Neuron (in vitro differentiated cells): ENCODE measurements at regions not wholly inside any gene's neighbourhood (a gene's known extent, or its start where the extent isn't known, plus 50 kb on each side); places are given as distances from the start of the nearest gene placed in this dataset.
"Not testable (repeated sequence)": the region's sequence is repeated elsewhere in the genome, so short reads cannot be mapped to it uniquely, and the experiment has no call there.

Experiments
- H2AFZ ChIP-seq: one replicate; pipeline ENCODE4 v1.6.1; 2013; ENCODE audit warnings: low read depth, mild to moderate bottlenecking, inconsistent platforms, low read length, moderate library complexity
- H3K27me3 ChIP-seq: one replicate; pipeline ENCODE4 v1.6.1; 2013; ENCODE audit warnings: low read length; ENCODE audit not compliant: insufficient read depth
- H3K36me3 ChIP-seq: one replicate; pipeline ENCODE4 v1.6.1; 2013; ENCODE audit warnings: low read length; ENCODE audit not compliant: insufficient read depth
- H3K4me1 ChIP-seq: one replicate; pipeline ENCODE4 v1.6.1; 2013; ENCODE audit warnings: low read length; ENCODE audit not compliant: insufficient read depth
- H3K4me3 ChIP-seq: 2 replicates; pipeline ENCODE4 v1.5.1; 2013; ENCODE audit warnings: mild to moderate bottlenecking, low read length, moderate library complexity
- H3K9me3 ChIP-seq: one replicate; pipeline ENCODE4 v1.6.1; 2013; ENCODE audit warnings: low read length

DNA sequence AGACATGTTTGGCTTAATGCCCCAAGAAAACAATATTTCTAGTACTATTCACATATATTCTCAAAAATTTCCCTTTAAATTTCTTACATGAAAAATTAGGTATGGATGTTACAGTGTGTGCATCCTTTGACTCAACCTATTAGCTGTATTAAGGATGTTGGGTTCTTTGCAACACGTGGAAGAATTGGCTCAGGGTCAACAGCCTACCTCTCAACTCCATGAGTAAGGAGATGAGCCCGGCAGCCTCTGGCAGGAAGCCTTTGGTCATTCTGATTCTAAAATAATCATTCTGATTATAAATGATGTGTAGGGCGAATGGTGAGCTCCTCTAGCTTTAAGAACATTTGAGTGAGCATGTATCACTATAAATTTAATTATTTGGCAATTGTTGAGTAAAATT is 148.0 kb upstream of the WDFY3 start:
- Histone ChIP-seq H3K9me3 (no peaks in the 10 kb centered on the region), H3K36me3 (no peaks in the 10 kb centered on the region), H2AFZ (no peak overlapping the region), H3K27me3 (no peaks in the 10 kb centered on the region), H3K4me3 (no peak overlapping the region), H3K4me1 (no peaks in the 10 kb centered on the region)

DNA sequence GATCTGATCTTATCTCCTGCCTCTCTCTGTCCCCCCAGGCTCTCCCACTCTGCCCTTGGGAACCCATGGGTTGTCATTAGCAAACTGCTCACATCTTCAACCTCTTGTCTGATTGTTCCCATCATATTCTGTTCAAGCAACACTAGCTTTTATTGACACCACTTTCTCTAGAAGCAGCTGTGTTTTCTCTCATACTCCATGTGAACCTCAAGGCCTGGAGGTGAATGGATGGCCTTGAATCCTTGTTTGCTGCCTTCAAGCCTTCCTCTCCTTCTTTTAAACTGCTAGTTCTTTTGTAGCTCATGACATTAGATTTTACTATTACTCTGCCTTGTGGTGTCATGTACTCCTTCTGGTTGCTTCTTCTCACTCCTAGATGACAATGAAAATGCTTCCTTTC is 149.5 kb upstream of the WDFY3 start:
- no peaks in the 10 kb centered on the region for H3K27me3 ChIP-seq
- H3K4me3 ChIP-seq = no peak overlapping the region
- no peaks in the 10 kb centered on the region for H3K4me1 ChIP-seq
- H3K36me3 ChIP-seq = no peaks in the 10 kb centered on the region
- H3K9me3 ChIP-seq = no peaks in the 10 kb centered on the region
- H2AFZ ChIP-seq = no peak overlapping the region

- no peaks in the 10 kb centered on the region for H3K9me3 ChIP-seq
- H3K36me3 ChIP-seq = no peaks in the 10 kb centered on the region
- no peak overlapping the region for H2AFZ ChIP-seq
- H3K4me3 ChIP-seq = no peak overlapping the region
- H3K4me1 ChIP-seq = no peaks in the 10 kb centered on the region
- H3K27me3 ChIP-seq = no peaks in the 10 kb centered on the region
These were observed 159.2 kb upstream of the WDFY3 start for GRCh38 chr4:85125688-85126087.

- Histone ChIP-seq H3K27me3 (no peaks in the 10 kb centered on the region), H2AFZ (no peak overlapping the region), H3K36me3 (no peaks in the 10 kb centered on the region), H3K4me3 (no peak overlapping the region), H3K9me3 (no peaks in the 10 kb centered on the region), H3K4me1 (no peaks in the 10 kb centered on the region)
These were observed 160.6 kb upstream of the WDFY3 start for GRCh38 chr4:85126991-85127591.

GRCh38 chr4:85127653-85128052 is 161.2 kb upstream of the WDFY3 start:
- no peaks in the 10 kb centered on the region for H3K36me3 ChIP-seq
- H2AFZ ChIP-seq = no peak overlapping the region
- no peak overlapping the region for H3K4me3 ChIP-seq
- no peaks in the 10 kb centered on the region for H3K27me3 ChIP-seq
- H3K4me1 ChIP-seq = no peaks in the 10 kb centered on the region
- no peaks in the 10 kb centered on the region for H3K9me3 ChIP-seq

GRCh38 chr4:85128246-85129204 is 162.0 kb upstream of the WDFY3 start:
- no peaks in the 10 kb centered on the region for H3K36me3 ChIP-seq
- no peaks in the 10 kb centered on the region for H3K27me3 ChIP-seq
- no peaks in the 10 kb centered on the region for H3K4me1 ChIP-seq
- no peak overlapping the region for H2AFZ ChIP-seq
- H3K4me3 ChIP-seq = no peak overlapping the region
- no peaks in the 10 kb centered on the region for H3K9me3 ChIP-seq

DNA sequence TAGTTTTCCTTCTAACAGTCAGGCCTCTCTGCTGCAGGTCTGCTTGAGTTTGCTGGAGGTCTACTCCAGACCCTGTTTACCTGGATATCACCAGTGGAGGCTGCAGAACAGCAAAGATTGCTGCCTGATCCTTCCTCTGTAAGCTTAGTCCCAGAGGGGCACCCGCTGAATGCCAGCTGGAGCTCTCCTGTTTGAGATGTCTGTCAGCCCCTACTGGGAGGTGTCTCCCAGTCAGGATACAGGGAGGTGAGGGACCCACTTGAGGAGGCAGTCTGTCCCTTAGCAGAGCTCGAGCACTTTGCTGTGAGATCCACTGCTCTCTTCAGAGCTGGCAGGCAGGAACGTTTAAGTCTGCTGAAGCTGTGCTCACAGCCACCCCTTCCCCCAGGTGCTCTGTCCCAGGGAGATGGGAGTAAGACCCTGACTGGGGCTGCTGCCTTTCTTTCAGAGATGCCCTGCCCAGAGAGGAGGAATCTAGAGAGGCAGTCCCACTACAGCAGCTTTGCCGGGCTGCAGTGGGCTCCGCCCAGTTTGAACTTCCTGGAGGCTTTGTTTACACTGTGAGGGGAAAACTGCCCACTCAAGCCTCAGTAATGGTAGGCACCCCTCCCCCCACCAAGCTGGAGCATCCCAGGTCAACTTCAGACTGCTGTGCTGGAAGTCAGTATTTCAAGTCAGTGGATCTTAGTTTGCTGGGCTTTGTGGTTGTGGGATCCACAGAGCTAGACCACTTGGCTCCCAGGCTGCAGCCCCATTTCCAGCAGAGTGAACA is 163.1 kb upstream of the WDFY3 start:
- not testable (repeated sequence) for H3K4me3 ChIP-seq, H3K27me3 ChIP-seq, H2AFZ ChIP-seq, H3K4me1 ChIP-seq, H3K36me3 ChIP-seq, H3K9me3 ChIP-seq

DNA sequence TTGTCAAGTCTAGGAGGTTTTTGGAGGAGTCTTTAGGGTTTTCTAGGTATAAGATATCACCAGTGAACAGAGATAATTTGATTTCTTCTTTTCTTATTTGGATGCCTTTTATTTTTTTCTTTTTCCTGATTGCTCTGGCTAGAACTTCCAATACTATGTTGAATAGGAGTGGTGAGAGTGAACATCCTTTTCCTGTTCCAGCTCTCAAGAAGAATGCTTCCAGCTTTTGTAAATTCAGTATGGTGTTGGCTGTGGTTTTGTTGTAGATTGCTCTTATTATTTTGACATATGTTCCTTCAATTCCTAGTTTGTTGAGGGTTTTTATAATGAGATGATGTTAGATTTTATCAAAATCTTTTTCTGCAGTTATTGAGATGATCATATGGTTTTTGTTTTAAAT is 165.6 kb upstream of the WDFY3 start:
- Histone ChIP-seq H3K4me3 (no peak overlapping the region), H2AFZ (no peak overlapping the region), H3K9me3 (no peaks in the 10 kb centered on the region), H3K27me3 (no peaks in the 10 kb centered on the region), H3K36me3 (no peaks in the 10 kb centered on the region), H3K4me1 (no peaks in the 10 kb centered on the region)

DNA sequence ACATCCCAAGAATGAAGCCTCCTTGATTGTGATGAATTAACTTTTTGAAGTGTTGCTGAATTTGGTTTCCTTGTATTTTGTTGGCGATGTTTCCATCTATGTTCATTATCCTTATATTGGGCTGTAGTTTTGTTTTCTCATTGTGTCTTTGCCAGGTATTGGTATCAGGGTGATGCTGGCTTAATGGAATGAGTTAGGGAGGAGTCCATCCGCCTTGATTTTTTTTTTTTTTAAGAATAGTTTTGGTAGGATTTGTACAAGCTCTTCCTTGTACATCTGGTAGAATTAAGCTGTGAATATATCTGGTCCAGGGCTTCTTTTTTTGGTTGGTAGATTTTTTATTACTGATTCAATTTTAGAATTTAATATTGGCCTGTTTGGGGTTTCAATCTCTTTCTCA is 166.1 kb upstream of the WDFY3 start:
- no peaks in the 10 kb centered on the region for H3K9me3 ChIP-seq
- no peak overlapping the region for H2AFZ ChIP-seq
- H3K36me3 ChIP-seq = no peaks in the 10 kb centered on the region
- H3K4me1 ChIP-seq = no peaks in the 10 kb centered on the region
- H3K27me3 ChIP-seq = no peaks in the 10 kb centered on the region
- no peak overlapping the region for H3K4me3 ChIP-seq

- H2AFZ ChIP-seq, H3K9me3 ChIP-seq, H3K36me3 ChIP-seq, H3K27me3 ChIP-seq, H3K4me1 ChIP-seq, H3K4me3 ChIP-seq: not testable (repeated sequence)
These were observed 173.3 kb upstream of the WDFY3 start for GRCh38 chr4:85139749-85140148.

DNA sequence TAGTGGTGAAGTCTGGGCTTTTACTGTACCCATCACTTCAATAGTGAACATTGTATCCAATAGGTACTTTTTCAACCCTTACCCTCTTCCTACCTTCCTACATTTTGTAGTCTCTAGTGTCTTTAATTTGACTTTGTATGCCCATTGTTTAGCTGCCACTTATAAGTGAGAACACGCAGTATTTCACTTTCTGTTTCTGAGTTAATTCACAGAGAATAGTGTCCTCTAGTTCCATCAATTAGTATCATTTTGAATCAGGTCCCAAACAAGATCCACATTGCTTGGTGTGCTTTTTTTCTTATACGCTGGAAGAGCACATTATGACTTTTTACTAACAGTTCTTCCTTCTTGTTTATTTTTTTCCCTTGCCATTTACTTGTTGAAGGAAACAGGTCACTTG is 176.0 kb upstream of the WDFY3 start:
- H3K4me3 ChIP-seq = no peak overlapping the region
- no peaks in the 10 kb centered on the region for H3K9me3 ChIP-seq
- no peak overlapping the region for H2AFZ ChIP-seq
- no peaks in the 10 kb centered on the region for H3K27me3 ChIP-seq
- no peaks in the 10 kb centered on the region for H3K36me3 ChIP-seq
- no peaks in the 10 kb centered on the region for H3K4me1 ChIP-seq

GRCh38 chr4:85147481-85148076 is 181.1 kb upstream of the WDFY3 start:
- H3K4me3 ChIP-seq = no peak overlapping the region
- H2AFZ ChIP-seq = no peak overlapping the region
- H3K27me3 ChIP-seq = no peaks in the 10 kb centered on the region
- H3K9me3 ChIP-seq = no peaks in the 10 kb centered on the region
- H3K4me1 ChIP-seq = no peaks in the 10 kb centered on the region
- H3K36me3 ChIP-seq = no peaks in the 10 kb centered on the region

DNA sequence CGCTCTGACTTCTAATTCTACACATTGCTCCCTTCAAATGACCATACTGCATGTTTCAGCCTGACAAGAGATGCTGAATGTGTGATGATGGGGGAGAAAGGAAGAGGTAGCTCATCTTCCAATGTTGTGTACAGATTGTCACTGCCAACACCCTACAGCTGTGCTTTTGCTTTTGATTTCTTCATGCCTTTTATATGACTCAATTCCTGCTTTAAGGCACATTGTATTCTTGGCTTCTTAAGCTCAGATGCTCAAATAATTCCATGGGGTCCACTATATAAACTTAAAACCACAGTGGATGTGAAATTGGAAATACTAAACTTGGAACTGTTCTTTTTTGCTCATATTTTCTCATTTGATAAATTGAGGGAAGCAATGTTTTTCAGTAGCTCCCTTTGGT is 183.2 kb upstream of the WDFY3 start:
- Histone ChIP-seq H3K36me3 (no peaks in the 10 kb centered on the region), H3K27me3 (no peaks in the 10 kb centered on the region), H3K9me3 (no peaks in the 10 kb centered on the region), H3K4me3 (no peak overlapping the region), H2AFZ (no peak overlapping the region), H3K4me1 (no peaks in the 10 kb centered on the region)
